HepG2 (cell line): ENCODE measurements at regions not wholly inside any gene's neighbourhood (a gene's known extent, or its start where the extent isn't known, plus 50 kb on each side); places are given as distances from the start of the nearest gene placed in this dataset.

Source experiments
- ATAC-seq: fragments of 200-7000 bp; cut with Tn5 transposase; 3 replicates; pipeline ENCODE4 v1.9.1; 2020; ENCODE audit warnings: mild to moderate bottlenecking, moderate library complexity
- BruUV-seq: library from RNA; stranded (reverse); fragments of 400-500 nt; replicated peaks from 2 replicates; lab custom pipeline; 2021; lab: Mats Ljungman, UMichigan
- CTCF ChIA-PET: fragments of 300-600 bp; formaldehyde crosslinking; extraction: SDS; loops from one replicate; lab custom pipeline; 2021; ENCODE audit warnings: low total read pairs, inconsistent platforms, low intra/inter-chr PET ratio; lab: Yijun Ruan, JAX
- POLR2A ChIA-PET: fragments of 350-600 bp; sonication (Branson Sonifier 250); formaldehyde crosslinking; loops from one replicate; lab custom pipeline; 2020; ENCODE audit warnings: antibody characterized with exemption, inconsistent platforms; lab: Yijun Ruan, JAX
- DNase-seq: peaks from one replicate; pipeline ENCODE4 v3.0.0-alpha.2; 2015; ENCODE audit warnings: low spot score
- FAIRE-seq: peaks from 3 replicates; lab custom pipeline; 2011; peaks lifted over from hg19 to GRCh38; lab: Jason Lieb, UNC
- H2AFZ ChIP-seq: one replicate; pipeline ENCODE4 v1.6.1; 2011; ENCODE audit warnings: low read length, inconsistent platforms
- H3K27ac ChIP-seq: fragments of 300-600 bp; 3 replicates; pipeline ENCODE4 v1.8.0; 2011; ENCODE audit warnings: mixed run types, mild to moderate bottlenecking, mixed read lengths, low read length, inconsistent platforms; ENCODE audit not compliant: insufficient read depth; ENCODE audit errors: extremely low read length
- H3K27me3 ChIP-seq, 2 experiments: fragments of 200-600 bp in 1 of 2; 2 replicates in 1 of 2; 3 replicates in 1 of 2; pipeline versions ENCODE4 v1.6.0 to v1.8.0; 2011; ENCODE audit warnings: low read length in 2 of 2, mild to moderate bottlenecking in 2 of 2, moderate library complexity in 2 of 2, inconsistent platforms in 1 of 2; ENCODE audit not compliant: insufficient read depth in 2 of 2, control insufficient read depth in 1 of 2
- H3K36me3 ChIP-seq, 2 experiments: fragments of 200-600 bp in 1 of 2; replicated peaks in 1 of 2; 2 replicates in 1 of 2; 3 replicates in 1 of 2; pipeline versions ENCODE4 v1.5.1 to v1.8.0; 2011; ENCODE audit warnings: low read length in 2 of 2, inconsistent platforms in 1 of 2; ENCODE audit not compliant: insufficient read depth in 2 of 2, control insufficient read depth in 1 of 2
- H3K4me1 ChIP-seq: 2 replicates; pipeline ENCODE4 v1.5.1; 2012; ENCODE audit warnings: low read length, inconsistent platforms; ENCODE audit not compliant: insufficient read depth
- H3K4me2 ChIP-seq: 2 replicates; pipeline ENCODE4 v1.6.0; 2011; ENCODE audit warnings: low read depth, low read length, inconsistent platforms
- H3K4me3 ChIP-seq, 3 experiments: fragments of 200-600 bp in 1 of 3; sonication (generic), shearing (Covaris generic) in 1 of 3; replicated peaks in 1 of 3; 2 replicates each; pipeline ENCODE4 v1.5.1; 2011 to 2016; ENCODE audit warnings: low read length in 3 of 3, inconsistent platforms in 2 of 3, low read depth in 2 of 3, mild to moderate bottlenecking in 2 of 3, control low read depth in 1 of 3, mixed read lengths in 1 of 3; ENCODE audit not compliant: insufficient read depth in 1 of 3
- H3K79me2 ChIP-seq: one replicate; pipeline ENCODE4 v1.6.1; 2011; ENCODE audit warnings: low read length, inconsistent platforms; ENCODE audit not compliant: insufficient read depth
- H3K9ac ChIP-seq: 2 replicates; pipeline ENCODE4 v1.6.0; 2011; ENCODE audit warnings: mild to moderate bottlenecking, low read depth, low read length, inconsistent platforms; ENCODE audit not compliant: insufficient read depth
- H3K9me3 ChIP-seq: 2 replicates; pipeline ENCODE4 v1.5.1; 2012; ENCODE audit warnings: mild to moderate bottlenecking, low read length
- H4K20me1 ChIP-seq: 2 replicates; pipeline ENCODE4 v1.6.0; 2011; ENCODE audit warnings: inconsistent platforms, mild to moderate bottlenecking, low read length, moderate library complexity; ENCODE audit not compliant: insufficient read depth
- FOXM1 ChIP-seq: sonication (generic); formaldehyde crosslinking; IDR thresholded peaks from 2 replicates; pipeline ENCODE4 v1.5.0; 2020; ENCODE audit warnings: missing genetic modification reagents
- HINFP ChIP-seq: sonication (generic); formaldehyde crosslinking; IDR thresholded peaks from 2 replicates; pipeline ENCODE4 v1.4.0; 2020; ENCODE audit warnings: low read depth, mild to moderate bottlenecking, missing genetic modification reagents
- HIVEP1 ChIP-seq: sonication (generic); formaldehyde crosslinking; IDR thresholded peaks from 2 replicates; pipeline ENCODE4 v1.4.0; 2020; ENCODE audit warnings: mild to moderate bottlenecking, missing genetic modification reagents
- HOXA5 ChIP-seq: sonication (generic); formaldehyde crosslinking; IDR thresholded peaks from 2 replicates; pipeline ENCODE4 v1.4.0; 2020; ENCODE audit warnings: missing genetic modification reagents
- WGBS: methylation state at CpG from one replicate; pipeline ENCODE4 v1.1.6; 2017; ENCODE audit warnings: low lambda C conversion rate; 5-methylcytosine and 5-hydroxymethylcytosine counted together
- in situ Hi-C: cut with HindIII; loops from 2 replicates; pipeline ENCODE4 v1.10.0; 2017; ENCODE audit warnings: low pct_unique_long_range_greater_than_20kb; ENCODE audit not compliant: extremely low pct_ligation_motif_present
- intact Hi-C: fragments of 100-400 bp; cut with micrococcal nuclease; formaldehyde crosslinking; loops from one replicate; pipeline ENCODE4 v1.10.0; 2022; ENCODE audit not compliant: unreplicated experiment
- TF ChIP-seq, protein P1 (sequence below): sonication (generic); formaldehyde crosslinking; IDR thresholded peaks from one replicate; pipeline ENCODE4 v1.5.1; 2020; ENCODE audit warnings: mild to moderate bottlenecking, missing genetic modification reagents; ENCODE audit errors: not compliant biosample characterization
- TF ChIP-seq, protein P2 (sequence below): sonication (generic); formaldehyde crosslinking; conservative IDR thresholded peaks from 2 replicates; pipeline ENCODE4 v1.8.0; 2022; ENCODE audit warnings: missing genetic modification reagents
- TF ChIP-seq, protein P3 (sequence below): sonication (generic); formaldehyde crosslinking; IDR thresholded peaks from 2 replicates; pipeline ENCODE4 v1.4.0; 2020; ENCODE audit warnings: mild to moderate bottlenecking, missing genetic modification reagents

DNA sequence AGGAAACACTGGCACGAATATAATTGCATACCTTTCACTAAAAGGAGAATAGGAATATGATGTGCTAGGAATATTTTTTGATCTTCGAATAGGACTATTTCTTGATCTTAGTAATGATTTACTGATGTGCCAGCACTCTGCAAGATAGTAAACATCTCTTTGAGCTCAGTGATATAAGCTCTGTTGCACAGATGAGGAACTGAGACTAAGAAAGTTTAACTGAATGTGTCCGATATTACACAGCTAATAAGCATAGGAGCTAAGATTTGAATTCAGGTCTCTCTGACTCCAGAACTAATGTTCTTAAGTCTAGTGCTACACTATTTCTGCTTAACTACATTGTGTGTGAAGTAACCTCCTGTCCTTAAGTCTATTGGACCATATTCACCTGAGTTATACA, 98.4 kb upstream of the PTPRZ1 start:
- ATAC-seq: no peak
- BruUV-seq: no TSS peak

More for the DNA sequence above, 98.4 kb upstream of the PTPRZ1 start:
- H3K36me3 ChIP-seq: no peaks in the 10 kb centered on the region
- POLR2A ChIA-PET: no interaction called here
- H3K79me2 ChIP-seq: no peaks in the 10 kb centered on the region
- in situ Hi-C loops: no loop called here
- intact Hi-C loops: no loop called here
- H3K9ac ChIP-seq: no peak overlapping the region
- no peak overlapping the region for H3K27ac ChIP-seq
- H4K20me1 ChIP-seq: no peaks in the 10 kb centered on the region
- no peak overlapping the region for H2AFZ ChIP-seq
- no peaks in the 10 kb centered on the region for H3K4me1 ChIP-seq
- H3K4me3 ChIP-seq: no peak overlapping the region
- H3K4me2 ChIP-seq: no peak overlapping the region
- no peaks in the 10 kb centered on the region for H3K27me3 ChIP-seq
- WGBS: 20% methylated on average over 3 of the region's 3 CpGs
- FAIRE-seq (no peak), DNase-seq (no peak)
- H3K9me3 ChIP-seq: no peaks in the 10 kb centered on the region
- CTCF ChIA-PET: no interaction called here
- TF ChIP-seq HIVEP1 (CRISPR knock-in tag) (no peak), HOXA5 (CRISPR knock-in tag) (no peak), FOXM1 (CRISPR knock-in tag) (no peak), HINFP (CRISPR knock-in tag) (no peak)
- TF ChIP-seq, protein P1, sequence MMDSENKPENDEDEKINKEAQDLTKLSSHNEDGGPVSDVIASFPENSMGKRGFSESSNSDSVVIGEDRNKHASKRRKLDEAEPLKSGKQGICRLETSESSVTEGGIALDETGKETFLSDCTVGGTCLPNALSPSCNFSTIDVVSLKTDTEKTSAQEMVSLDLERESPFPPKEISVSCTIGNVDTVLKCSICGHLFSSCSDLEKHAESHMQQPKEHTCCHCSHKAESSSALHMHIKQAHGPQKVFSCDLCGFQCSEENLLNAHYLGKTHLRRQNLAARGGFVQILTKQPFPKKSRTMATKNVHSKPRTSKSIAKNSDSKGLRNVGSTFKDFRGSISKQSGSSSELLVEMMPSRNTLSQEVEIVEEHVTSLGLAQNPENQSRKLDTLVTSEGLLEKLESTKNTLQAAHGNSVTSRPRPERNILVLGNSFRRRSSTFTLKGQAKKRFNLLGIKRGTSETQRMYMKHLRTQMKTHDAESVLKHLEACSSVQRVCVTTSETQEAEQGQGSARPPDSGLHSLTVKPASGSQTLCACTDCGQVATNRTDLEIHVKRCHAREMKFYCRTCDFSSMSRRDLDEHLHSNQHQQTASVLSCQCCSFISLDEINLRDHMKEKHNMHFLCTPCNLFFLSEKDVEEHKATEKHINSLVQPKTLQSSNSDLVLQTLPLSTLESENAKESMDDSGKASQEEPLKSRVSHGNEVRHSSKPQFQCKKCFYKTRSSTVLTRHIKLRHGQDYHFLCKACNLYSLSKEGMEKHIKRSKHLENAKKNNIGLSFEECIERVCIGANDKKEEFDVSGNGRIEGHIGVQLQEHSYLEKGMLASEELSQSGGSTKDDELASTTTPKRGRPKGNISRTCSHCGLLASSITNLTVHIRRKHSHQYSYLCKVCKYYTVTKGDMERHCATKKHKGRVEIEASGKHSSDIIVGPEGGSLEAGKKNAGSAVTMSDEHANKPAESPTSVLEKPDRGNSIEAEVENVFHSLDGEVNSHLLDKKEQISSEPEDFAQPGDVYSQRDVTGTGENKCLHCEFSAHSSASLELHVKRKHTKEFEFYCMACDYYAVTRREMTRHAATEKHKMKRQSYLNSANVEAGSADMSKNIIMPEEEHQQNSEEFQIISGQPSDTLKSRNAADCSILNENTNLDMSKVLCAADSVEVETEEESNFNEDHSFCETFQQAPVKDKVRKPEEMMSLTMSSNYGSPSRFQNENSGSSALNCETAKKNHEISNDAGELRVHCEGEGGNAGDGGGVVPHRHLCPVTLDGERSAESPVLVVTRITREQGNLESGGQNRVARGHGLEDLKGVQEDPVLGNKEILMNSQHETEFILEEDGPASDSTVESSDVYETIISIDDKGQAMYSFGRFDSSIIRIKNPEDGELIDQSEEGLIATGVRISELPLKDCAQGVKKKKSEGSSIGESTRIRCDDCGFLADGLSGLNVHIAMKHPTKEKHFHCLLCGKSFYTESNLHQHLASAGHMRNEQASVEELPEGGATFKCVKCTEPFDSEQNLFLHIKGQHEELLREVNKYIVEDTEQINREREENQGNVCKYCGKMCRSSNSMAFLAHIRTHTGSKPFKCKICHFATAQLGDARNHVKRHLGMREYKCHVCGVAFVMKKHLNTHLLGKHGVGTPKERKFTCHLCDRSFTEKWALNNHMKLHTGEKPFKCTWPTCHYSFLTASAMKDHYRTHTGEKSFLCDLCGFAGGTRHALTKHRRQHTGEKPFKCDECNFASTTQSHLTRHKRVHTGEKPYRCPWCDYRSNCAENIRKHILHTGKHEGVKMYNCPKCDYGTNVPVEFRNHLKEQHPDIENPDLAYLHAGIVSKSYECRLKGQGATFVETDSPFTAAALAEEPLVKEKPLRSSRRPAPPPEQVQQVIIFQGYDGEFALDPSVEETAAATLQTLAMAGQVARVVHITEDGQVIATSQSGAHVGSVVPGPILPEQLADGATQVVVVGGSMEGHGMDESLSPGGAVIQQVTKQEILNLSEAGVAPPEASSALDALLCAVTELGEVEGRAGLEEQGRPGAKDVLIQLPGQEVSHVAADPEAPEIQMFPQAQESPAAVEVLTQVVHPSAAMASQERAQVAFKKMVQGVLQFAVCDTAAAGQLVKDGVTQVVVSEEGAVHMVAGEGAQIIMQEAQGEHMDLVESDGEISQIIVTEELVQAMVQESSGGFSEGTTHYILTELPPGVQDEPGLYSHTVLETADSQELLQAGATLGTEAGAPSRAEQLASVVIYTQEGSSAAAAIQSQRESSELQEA (CRISPR knock-in tag): no peak
- TF ChIP-seq, protein P2, sequence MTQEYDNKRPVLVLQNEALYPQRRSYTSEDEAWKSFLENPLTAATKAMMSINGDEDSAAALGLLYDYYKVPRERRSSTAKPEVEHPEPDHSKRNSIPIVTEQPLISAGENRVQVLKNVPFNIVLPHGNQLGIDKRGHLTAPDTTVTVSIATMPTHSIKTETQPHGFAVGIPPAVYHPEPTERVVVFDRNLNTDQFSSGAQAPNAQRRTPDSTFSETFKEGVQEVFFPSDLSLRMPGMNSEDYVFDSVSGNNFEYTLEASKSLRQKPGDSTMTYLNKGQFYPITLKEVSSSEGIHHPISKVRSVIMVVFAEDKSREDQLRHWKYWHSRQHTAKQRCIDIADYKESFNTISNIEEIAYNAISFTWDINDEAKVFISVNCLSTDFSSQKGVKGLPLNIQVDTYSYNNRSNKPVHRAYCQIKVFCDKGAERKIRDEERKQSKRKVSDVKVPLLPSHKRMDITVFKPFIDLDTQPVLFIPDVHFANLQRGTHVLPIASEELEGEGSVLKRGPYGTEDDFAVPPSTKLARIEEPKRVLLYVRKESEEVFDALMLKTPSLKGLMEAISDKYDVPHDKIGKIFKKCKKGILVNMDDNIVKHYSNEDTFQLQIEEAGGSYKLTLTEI (CRISPR knock-in tag): no peak
- TF ChIP-seq, protein P3, sequence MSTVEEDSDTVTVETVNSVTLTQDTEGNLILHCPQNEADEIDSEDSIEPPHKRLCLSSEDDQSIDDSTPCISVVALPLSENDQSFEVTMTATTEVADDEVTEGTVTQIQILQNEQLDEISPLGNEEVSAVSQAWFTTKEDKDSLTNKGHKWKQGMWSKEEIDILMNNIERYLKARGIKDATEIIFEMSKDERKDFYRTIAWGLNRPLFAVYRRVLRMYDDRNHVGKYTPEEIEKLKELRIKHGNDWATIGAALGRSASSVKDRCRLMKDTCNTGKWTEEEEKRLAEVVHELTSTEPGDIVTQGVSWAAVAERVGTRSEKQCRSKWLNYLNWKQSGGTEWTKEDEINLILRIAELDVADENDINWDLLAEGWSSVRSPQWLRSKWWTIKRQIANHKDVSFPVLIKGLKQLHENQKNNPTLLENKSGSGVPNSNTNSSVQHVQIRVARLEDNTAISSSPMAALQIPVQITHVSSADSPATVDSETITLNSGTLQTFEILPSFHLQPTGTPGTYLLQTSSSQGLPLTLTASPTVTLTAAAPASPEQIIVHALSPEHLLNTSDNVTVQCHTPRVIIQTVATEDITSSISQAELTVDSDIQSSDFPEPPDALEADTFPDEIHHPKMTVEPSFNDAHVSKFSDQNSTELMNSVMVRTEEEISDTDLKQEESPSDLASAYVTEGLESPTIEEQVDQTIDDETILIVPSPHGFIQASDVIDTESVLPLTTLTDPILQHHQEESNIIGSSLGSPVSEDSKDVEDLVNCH (CRISPR knock-in tag): no peak
